B cell (primary cell): ENCODE measurements at regions not wholly inside any gene's neighbourhood (a gene's known extent, or its start where the extent isn't known, plus 50 kb on each side); places are given as distances from the start of the nearest gene placed in this dataset.

Experiments
- ATAC-seq: fragments of 200-7000 bp; cut with Tn5 transposase; one replicate; pipeline ENCODE4 v1.10.0; 2021; ENCODE audit warnings: low read depth, mild to moderate bottlenecking, moderate number of reproducible peaks, moderate library complexity
- CTCF ChIA-PET: fragments of 350-600 bp; sonication (Branson Sonifier 250); formaldehyde crosslinking; loops from one replicate; lab custom pipeline; 2021; ENCODE audit warnings: antibody characterized with exemption, inconsistent platforms; lab: Charles Lee
- POLR2A ChIA-PET: fragments of 350-600 bp; sonication (Branson Sonifier 250); formaldehyde crosslinking; loops from one replicate; lab custom pipeline; 2021; ENCODE audit warnings: antibody characterized with exemption; lab: Charles Lee
- DNase-seq: peaks from one replicate; pipeline ENCODE4 v3.0.0; 2013
- H2AFZ ChIP-seq: 2 replicates; pipeline ENCODE4 v1.6.1; 2012; ENCODE audit warnings: mild to moderate bottlenecking, low read depth, low read length; ENCODE audit not compliant: insufficient read depth, poor library complexity, severe bottlenecking
- H3K27ac ChIP-seq, 2 donors: 1 replicate in 1 of 2; 2 replicates in 1 of 2; pipeline ENCODE4 v1.5.1; 2012 to 2013; ENCODE audit warnings: low read length in 2 of 2, mild to moderate bottlenecking in 2 of 2, moderate library complexity in 1 of 2
- H3K27me3 ChIP-seq, 4 experiments: fragments of 200-600 bp in 1 of 4; sonication (generic) in 1 of 4; replicated peaks in 1 of 4; 1 replicate in 2 of 4; 2 replicates in 2 of 4; pipeline versions ENCODE4 v1.6.1 to v1.7.0; 2013 to 2016; ENCODE audit warnings: low read length in 3 of 4, mild to moderate bottlenecking in 2 of 4, mixed read lengths in 1 of 4, moderate library complexity in 1 of 4; ENCODE audit not compliant: insufficient read depth in 4 of 4, control insufficient read depth in 3 of 4; ENCODE audit errors: control extremely low read depth in 1 of 4
- H3K36me3 ChIP-seq, 2 experiments: replicated peaks in 1 of 2; 1 replicate in 1 of 2; 2 replicates in 1 of 2; pipeline versions ENCODE4 v1.6.1 to v1.7.1; 2013; ENCODE audit warnings: low read length in 1 of 2; ENCODE audit not compliant: insufficient read depth in 2 of 2, control insufficient read depth in 1 of 2; ENCODE audit errors: control extremely low read depth in 1 of 2, extremely low read depth in 1 of 2
- H3K4me1 ChIP-seq, 2 donors: fragments of 200-600 bp in 1 of 2; sonication (generic) in 1 of 2; 1 replicate in 1 of 2; 2 replicates in 1 of 2; pipeline versions ENCODE4 v1.5.1 to v1.6.1; 2013 to 2017; ENCODE audit warnings: low read length in 2 of 2; ENCODE audit not compliant: control insufficient read depth in 2 of 2, insufficient read depth in 2 of 2
- H3K4me2 ChIP-seq: replicated peaks from 2 replicates; pipeline ENCODE3; 2012; ENCODE audit warnings: mild to moderate bottlenecking, low read depth, low read length; ENCODE audit not compliant: poor library complexity, severe bottlenecking
- H3K4me3 ChIP-seq, 5 experiments: fragments of 200-600 bp in 1 of 5; sonication (generic) in 1 of 5; 1 replicate in 3 of 5; 2 replicates in 2 of 5; pipeline versions ENCODE4 v1.5.1 to v1.7.0; 2011 to 2016; ENCODE audit warnings: low read length in 4 of 5, mild to moderate bottlenecking in 4 of 5, low read depth in 2 of 5, control low read depth in 1 of 5, moderate library complexity in 1 of 5; ENCODE audit not compliant: insufficient read depth in 1 of 5; ENCODE audit errors: control extremely low read depth in 1 of 5, extremely low read depth in 1 of 5
- H3K79me2 ChIP-seq: fragments of 200-600 bp; sonication (generic); one replicate; pipeline ENCODE4 v1.6.0; 2016; ENCODE audit warnings: low read length; ENCODE audit not compliant: control insufficient read depth, insufficient read depth
- H3K9ac ChIP-seq: fragments of 200-600 bp; sonication (generic); 2 replicates; pipeline ENCODE4 v1.6.1; 2017; ENCODE audit warnings: mild to moderate bottlenecking, low read length, moderate library complexity
- H3K9me3 ChIP-seq, 3 donors: one replicate each; pipeline versions ENCODE4 v1.6.1 to v1.7.1; 2013; ENCODE audit warnings: low read length in 2 of 3; ENCODE audit not compliant: control insufficient read depth in 2 of 3, insufficient read depth in 1 of 3; ENCODE audit errors: control extremely low read depth in 1 of 3
- H4K20me1 ChIP-seq: 2 replicates; pipeline ENCODE4 v1.6.0; 2012; ENCODE audit warnings: mild to moderate bottlenecking, low read length; ENCODE audit not compliant: insufficient read depth, control insufficient read depth, poor library complexity, severe bottlenecking
- H3K27ac Mint-ChIP-seq: one replicate; pipeline ENCODE4 v1.8.0; 2021; ENCODE audit warnings: mixed read lengths
- H3K27me3 Mint-ChIP-seq: one replicate; pipeline ENCODE4 v1.8.0; 2021; ENCODE audit warnings: mixed read lengths
- H3K4me1 Mint-ChIP-seq: one replicate; pipeline ENCODE4 v1.8.0; 2021; ENCODE audit warnings: mixed read lengths
- H3K4me3 Mint-ChIP-seq: one replicate; pipeline ENCODE4 v1.8.0; 2021; ENCODE audit warnings: mixed read lengths
- H3K9me3 Mint-ChIP-seq: one replicate; pipeline ENCODE4 v1.8.0; 2022; ENCODE audit warnings: mixed read lengths; ENCODE audit not compliant: insufficient read depth
- EZH2 ChIP-seq: IDR thresholded peaks from 2 replicates; pipeline ENCODE4 v1.6.1; 2012; ENCODE audit warnings: borderline replicate concordance, low read depth, mild to moderate bottlenecking, moderate library complexity, low read length; ENCODE audit not compliant: insufficient read depth, poor library complexity, severe bottlenecking
- WGBS: methylation state at CpG from one replicate; pipeline ENCODE4 v1.1.5; 2013; ENCODE audit warnings: missing lambda C conversion rate; ENCODE audit not compliant: insufficient coverage; 5-methylcytosine and 5-hydroxymethylcytosine counted together
- intact Hi-C: fragments of 100-400 bp; cut with micrococcal nuclease; formaldehyde crosslinking; loops from one replicate; pipeline ENCODE4 v1.10.0; 2022
- TF ChIP-seq, protein P1 (sequence below): fragments of 200-600 bp; IDR thresholded peaks from one replicate; pipeline ENCODE4 v1.8.0; 2022; ENCODE audit warnings: antibody characterized with exemption, mild to moderate bottlenecking

GRCh38 chr2:22995576-22995975 lies 389.4 kb upstream of the KLHL29 start:
- intact Hi-C loops: no loop called here
- Histone ChIP-seq H3K4me3 (no peak overlapping the region), H3K9me3 (no peaks in the 10 kb centered on the region), H3K4me2 (no peak overlapping the region), H3K4me1 (no peaks in the 10 kb centered on the region), H3K27me3 (no peaks in the 10 kb centered on the region), H3K79me2 (no peaks in the 10 kb centered on the region), H4K20me1 (no peaks in the 10 kb centered on the region), H3K9ac (no peak overlapping the region), H3K36me3 (no peaks in the 10 kb centered on the region), H2AFZ (no peak overlapping the region), H3K27ac (no peak overlapping the region)
- H3K4me3 Mint-ChIP-seq: no peak overlapping the region
- no peaks in the 10 kb centered on the region for H3K27me3 Mint-ChIP-seq
- ATAC-seq (no peak), DNase-seq (no peak)
- TF ChIP-seq, protein P1, sequence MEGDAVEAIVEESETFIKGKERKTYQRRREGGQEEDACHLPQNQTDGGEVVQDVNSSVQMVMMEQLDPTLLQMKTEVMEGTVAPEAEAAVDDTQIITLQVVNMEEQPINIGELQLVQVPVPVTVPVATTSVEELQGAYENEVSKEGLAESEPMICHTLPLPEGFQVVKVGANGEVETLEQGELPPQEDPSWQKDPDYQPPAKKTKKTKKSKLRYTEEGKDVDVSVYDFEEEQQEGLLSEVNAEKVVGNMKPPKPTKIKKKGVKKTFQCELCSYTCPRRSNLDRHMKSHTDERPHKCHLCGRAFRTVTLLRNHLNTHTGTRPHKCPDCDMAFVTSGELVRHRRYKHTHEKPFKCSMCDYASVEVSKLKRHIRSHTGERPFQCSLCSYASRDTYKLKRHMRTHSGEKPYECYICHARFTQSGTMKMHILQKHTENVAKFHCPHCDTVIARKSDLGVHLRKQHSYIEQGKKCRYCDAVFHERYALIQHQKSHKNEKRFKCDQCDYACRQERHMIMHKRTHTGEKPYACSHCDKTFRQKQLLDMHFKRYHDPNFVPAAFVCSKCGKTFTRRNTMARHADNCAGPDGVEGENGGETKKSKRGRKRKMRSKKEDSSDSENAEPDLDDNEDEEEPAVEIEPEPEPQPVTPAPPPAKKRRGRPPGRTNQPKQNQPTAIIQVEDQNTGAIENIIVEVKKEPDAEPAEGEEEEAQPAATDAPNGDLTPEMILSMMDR: no peak
- no peak for TF ChIP-seq EZH2
- no peaks in the 10 kb centered on the region for H3K4me1 Mint-ChIP-seq
- CTCF ChIA-PET: no interaction called here
- 84% methylated on average over 3 of the region's 3 CpGs for WGBS
- POLR2A ChIA-PET: no interaction called here
- H3K9me3 Mint-ChIP-seq: no peaks in the 10 kb centered on the region
- H3K27ac Mint-ChIP-seq: no peak overlapping the region

DNA sequence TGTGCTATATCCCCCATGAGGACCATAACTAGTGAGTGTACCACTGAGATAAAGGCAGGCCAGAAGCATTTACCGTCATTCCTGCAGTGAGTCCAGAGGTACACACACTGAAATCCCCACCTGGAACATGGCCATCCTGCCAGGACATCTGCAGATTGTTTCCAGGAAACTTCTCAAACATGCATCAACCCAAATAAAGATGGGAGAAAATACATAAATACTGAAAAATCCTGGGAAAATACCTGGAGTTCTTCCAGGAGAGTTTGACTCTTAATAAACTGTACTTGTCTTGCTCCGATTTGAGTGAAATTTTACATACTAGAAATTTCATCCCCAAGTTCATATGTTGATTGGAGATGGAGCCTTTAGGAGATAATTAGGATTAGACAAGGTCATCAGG lies 388.1 kb upstream of the KLHL29 start:
- ChIA-PET CTCF (no interaction called here), POLR2A (no interaction called here)
- H3K27me3 ChIP-seq: no peaks in the 10 kb centered on the region
- no peaks in the 10 kb centered on the region for H3K36me3 ChIP-seq
- Mint-ChIP-seq H3K9me3 (no peaks in the 10 kb centered on the region), H3K4me3 (no peak overlapping the region), H3K4me1 (no peaks in the 10 kb centered on the region), H3K27me3 (no peaks in the 10 kb centered on the region), H3K27ac (no peak overlapping the region)
- no peak overlapping the region for H3K27ac ChIP-seq
- TF ChIP-seq, protein P1: no peak
- no peak for TF ChIP-seq EZH2
- ATAC-seq: no peak
- DNase-seq: no peak
- no peak overlapping the region for H3K4me3 ChIP-seq
- intact Hi-C loops: no loop called here
- H3K4me1 ChIP-seq: no peaks in the 10 kb centered on the region
- no peak overlapping the region for H3K4me2 ChIP-seq
- WGBS: 100% methylated on average over 1 of the region's 2 CpGs
- H3K9ac ChIP-seq: no peak overlapping the region
- no peak overlapping the region for H2AFZ ChIP-seq
- no peaks in the 10 kb centered on the region for H3K79me2 ChIP-seq
- H4K20me1 ChIP-seq: no peaks in the 10 kb centered on the region
- no peaks in the 10 kb centered on the region for H3K9me3 ChIP-seq
